ENCODE measurements at regions not wholly inside any gene's neighbourhood (a gene's known extent, or its start where the extent isn't known, plus 50 kb on each side); places are given as distances from the start of the nearest gene placed in this dataset.

- no peak for TF ChIP-seq USF2 (IDR thresholded peaks at IDR 0.05; ENCODE audit: borderline replicate concordance, low read depth, low read length)
- no peak for TF ChIP-seq ELF1 (IDR thresholded peaks at IDR 0.05)
- no peak for TF ChIP-seq POLR2AphosphoS5 (IDR thresholded peaks at IDR 0.05; ENCODE audit: low read depth, low read length)
- TF ChIP-seq TEAD4 (IDR thresholded peaks at IDR 0.05; ENCODE audit: borderline replicate concordance, insufficient read depth), result no peak
- no peak for TF ChIP-seq EP300 (IDR thresholded peaks at IDR 0.05; ENCODE audit: borderline replicate concordance in 1 of 2, low read depth in 1 of 2, low read length in 1 of 2)
- no peak for TF ChIP-seq NFIC (IDR thresholded peaks at IDR 0.05; ENCODE audit: borderline replicate concordance)
Measured at GRCh38 chr11:14582793-14583192, 60.8 kb upstream of the PDE3B start (continued).

GRCh38 chr11:14583252-14584034 lies 60.2 kb upstream of the PDE3B start:
- no peak overlapping the region for H3K4me2 ChIP-seq
- ChIA-PET POLR2A (no interaction called here), CTCF (interaction anchor here (0.6 to 2.0 kb wide), 5 partner anchors 41 to 492 kb away, joined by 3 to 6 read pairs (median 3); no protein-coding TSS in a partner anchor)
- H3K36me3 ChIP-seq (replicated peaks in 1 of 2; ENCODE audit: control insufficient read depth in 1 of 2, insufficient read depth in 2 of 2, low read length in 1 of 2), result no peaks in the 10 kb centered on the region
- H3K4me3 ChIP-seq (ENCODE audit: low read depth in 2 of 2, low read length in 1 of 2), result no peak overlapping the region
- WGBS (ENCODE audit: low lambda C conversion rate), result 12% methylated on average over 8 of the region's 8 CpGs
- no peak overlapping the region for H2AFZ ChIP-seq (ENCODE audit: low read depth)
- no peaks in the 10 kb centered on the region for H3K27me3 ChIP-seq (ENCODE audit: insufficient read depth)
- H3K9me3 ChIP-seq, result no peaks in the 10 kb centered on the region
- peak; percentile 66 for DNase-seq
- H4K20me1 ChIP-seq (ENCODE audit: insufficient read depth), result no peaks in the 10 kb centered on the region
- H3K27ac ChIP-seq (ENCODE audit: low read depth in 2 of 2, low read length in 1 of 2), result peak overlapping the region in 1 of 2 experiments; percentile 90; a peak in 2 of 4 replicates
- H3F3A ChIP-seq (replicated peaks; ENCODE audit: insufficient read depth), result no peaks in the 10 kb centered on the region
- no peaks in the 10 kb centered on the region for H3K9me2 ChIP-seq
- H3K79me2 ChIP-seq (ENCODE audit: insufficient read depth), result no peaks in the 10 kb centered on the region
- no peak overlapping the region for H3K9ac ChIP-seq
- H3K4me1 ChIP-seq (ENCODE audit: control insufficient read depth in 1 of 2, insufficient read depth in 2 of 2, low read depth in 1 of 2, low read length in 1 of 2), result peaks cover 0 to 40% of the 10 kb centered on the region in 2 experiments; a peak in 2 of 4 replicates
- no peak for TF ChIP-seq ELF1 (IDR thresholded peaks at IDR 0.05)
- no peak for TF ChIP-seq USF2 (IDR thresholded peaks at IDR 0.05; ENCODE audit: borderline replicate concordance, low read depth, low read length)
- no peak for TF ChIP-seq GABPA (IDR thresholded peaks at IDR 0.05; ENCODE audit: low read depth)
- TF ChIP-seq MXI1 (IDR thresholded peaks at IDR 0.05; ENCODE audit: low read depth, low read length), result peak; percentile 36; the same call in 1 of the 2 replicates
- TF ChIP-seq RCOR1 (IDR thresholded peaks at IDR 0.05; ENCODE audit: low read length), result peak; percentile 83
- TF ChIP-seq EP300 (IDR thresholded peaks at IDR 0.05; ENCODE audit: borderline replicate concordance in 1 of 2, low read depth in 1 of 2, low read length in 1 of 2), result peak in 1 of 2 experiments; percentile 79; a peak in 2 of 4 replicates
- peak; percentile 70 for TF ChIP-seq GATA2 (CRISPR knock-in tag; IDR thresholded peaks at IDR 0.05)
- TF ChIP-seq TCF12 (IDR thresholded peaks at IDR 0.05), result no peak
- TF ChIP-seq YY1 (IDR thresholded peaks at IDR 0.05; ENCODE audit: low read depth), result no peak
- TF ChIP-seq FOXJ3 (CRISPR knock-in tag; IDR thresholded peaks at IDR 0.05), result peak; percentile 53
- peak; percentile 63 for TF ChIP-seq CHD2 (IDR thresholded peaks at IDR 0.05; ENCODE audit: low read length, partially characterized antibody)
- no peak for TF ChIP-seq JUND (IDR thresholded peaks at IDR 0.05)

Data from SK-N-SH (cell line).